GM10266 (cell line): ENCODE measurements at regions not wholly inside any gene's neighbourhood (a gene's known extent, or its start where the extent isn't known, plus 50 kb on each side); places are given as distances from the start of the nearest gene placed in this dataset.

ENCODE experiments used
- DNase-seq: peaks from one replicate; pipeline ENCODE4 v3.0.0; 2012; ENCODE audit errors: extremely low spot score
- CTCF ChIP-seq: IDR thresholded peaks from 2 replicates; pipeline ENCODE4 v1.5.1; 2012; ENCODE audit warnings: mild to moderate bottlenecking, low read depth; ENCODE audit not compliant: control insufficient read depth, insufficient read depth; ENCODE audit errors: missing control alignments

GRCh38 chr6:129936329-129937165, 75.4 kb upstream of the TMEM244 start:
- TF ChIP-seq CTCF, result peak; percentile 79
- peak; percentile 23 for DNase-seq

GRCh38 chr6:129932321-129932720, 71.2 kb upstream of the TMEM244 start:
- TF ChIP-seq CTCF, result no peak
- no peak for DNase-seq

- no peak for TF ChIP-seq CTCF
- no peak for DNase-seq
Observed at GRCh38 chr6:129929433-129929832, 68.3 kb upstream of the TMEM244 start.

GRCh38 chr6:129923530-129924250, 62.6 kb upstream of the TMEM244 start:
- no peak for DNase-seq
- no peak for TF ChIP-seq CTCF

- TF ChIP-seq CTCF, result no peak
Observed at GRCh38 chr6:129921169-129921817, 60.2 kb upstream of the TMEM244 start.

GRCh38 chr6:129920103-129920798, 59.1 kb upstream of the TMEM244 start:
- DNase-seq, result no peak
- TF ChIP-seq CTCF, result no peak

More at GRCh38 chr6:129921169-129921817, 60.2 kb upstream of the TMEM244 start:
- DNase-seq, result no peak

GRCh38 chr6:129911732-129912131, 50.6 kb upstream of the TMEM244 start:
- DNase-seq, result no peak
- no peak for TF ChIP-seq CTCF
